Prostate gland (tissue), 2 donors: ENCODE measurements at regions not wholly inside any gene's neighbourhood (a gene's known extent, or its start where the extent isn't known, plus 50 kb on each side); places are given as distances from the start of the nearest gene placed in this dataset.

Experiments used
- DNase-seq: peaks from one replicate; pipeline ENCODE4 v3.0.0-alpha.2; 2019; ENCODE audit warnings: low spot score
- H3K27ac ChIP-seq, 2 donors: fragments of 200-600 bp; sonication (generic); 2 replicates each; pipeline ENCODE4 v1.5.1; 2017 to 2019
- H3K27me3 ChIP-seq: fragments of 200-600 bp; sonication (generic); replicated peaks from 2 replicates; pipeline ENCODE4 v1.5.1; 2019; ENCODE audit not compliant: insufficient read depth
- H3K36me3 ChIP-seq, 2 donors: fragments of 200-600 bp; sonication (generic); 1 replicate in 1 of 2; 2 replicates in 1 of 2; pipeline versions ENCODE4 v1.5.1 to v1.8.1; 2017 to 2019
- H3K4me1 ChIP-seq: fragments of 200-600 bp; sonication (generic); replicated peaks from 2 replicates; pipeline ENCODE4 v1.5.1; 2019
- H3K4me3 ChIP-seq, 2 donors: fragments of 200-600 bp; sonication (generic); 2 replicates each; pipeline ENCODE4 v1.5.1; 2017 to 2019
- H3K9me3 ChIP-seq: fragments of 200-600 bp; sonication (generic); 2 replicates; pipeline ENCODE4 v1.5.1; 2017
- CTCF ChIP-seq, 4 experiments: fragments of 200-600 bp in 2 of 4; fragments of 450-650 bp in 2 of 4; sonication (generic) in 2 of 4; IDR thresholded peaks; 1 replicate in 3 of 4; 2 replicates in 1 of 4; pipeline ENCODE4 v1.5.1; 2016 to 2019; ENCODE audit warnings: antibody characterized with exemption in 4 of 4, mild to moderate bottlenecking in 2 of 4, moderate library complexity in 2 of 4
- POLR2A ChIP-seq: fragments of 450-650 bp; IDR thresholded peaks from one replicate; pipeline ENCODE4 v1.6.1; 2016; ENCODE audit warnings: antibody characterized with exemption, mild to moderate bottlenecking
- POLR2AphosphoS5 ChIP-seq: sonication (generic); formaldehyde crosslinking; IDR thresholded peaks from one replicate; pipeline ENCODE4 v1.6.1; 2017; ENCODE audit warnings: antibody characterized with exemption
- WGBS: methylation state at CpG from one replicate; pipeline ENCODE4 v1.1.5; 2018; 5-methylcytosine and 5-hydroxymethylcytosine counted together
- intact Hi-C: fragments of 100-400 bp; cut with DNase I; formaldehyde crosslinking; loops from one replicate; pipeline ENCODE4 v1.14.2; 2022

DNA sequence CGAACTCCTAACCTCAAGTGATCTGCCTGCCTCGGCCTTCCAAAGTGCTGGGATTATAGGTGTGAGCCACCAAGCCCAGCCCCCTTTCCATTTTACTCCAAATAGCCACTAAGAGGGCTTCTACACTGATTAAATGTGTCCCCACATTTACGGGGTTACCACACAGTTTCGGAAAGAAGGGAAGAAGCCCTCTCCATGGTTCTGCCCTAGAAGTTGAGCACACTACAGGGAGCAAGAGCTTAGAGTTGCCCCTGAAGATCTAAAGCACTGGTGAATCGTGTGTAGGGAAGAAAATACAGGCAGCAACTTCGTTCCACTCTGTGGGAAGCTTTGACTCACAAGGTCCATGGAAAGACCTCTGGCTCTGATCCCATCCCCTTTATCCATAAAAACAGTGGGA, 133.0 kb upstream of the PRKCQ start:
- no peaks in the 10 kb centered on the region for H3K27me3 ChIP-seq
- intact Hi-C loops = no loop called here
- H3K9me3 ChIP-seq = no peaks in the 10 kb centered on the region
- no peak for TF ChIP-seq CTCF (IDR thresholded peaks at IDR 0.05)
- no peak for TF ChIP-seq POLR2AphosphoS5
- H3K27ac ChIP-seq = no peak overlapping the region
- DNase-seq = no peak
- no peaks in the 10 kb centered on the region for H3K4me1 ChIP-seq
- no peak overlapping the region for H3K4me3 ChIP-seq
- H3K36me3 ChIP-seq = no peaks in the 10 kb centered on the region
- 68% methylated on average over 6 of the region's 6 CpGs for WGBS

DNA sequence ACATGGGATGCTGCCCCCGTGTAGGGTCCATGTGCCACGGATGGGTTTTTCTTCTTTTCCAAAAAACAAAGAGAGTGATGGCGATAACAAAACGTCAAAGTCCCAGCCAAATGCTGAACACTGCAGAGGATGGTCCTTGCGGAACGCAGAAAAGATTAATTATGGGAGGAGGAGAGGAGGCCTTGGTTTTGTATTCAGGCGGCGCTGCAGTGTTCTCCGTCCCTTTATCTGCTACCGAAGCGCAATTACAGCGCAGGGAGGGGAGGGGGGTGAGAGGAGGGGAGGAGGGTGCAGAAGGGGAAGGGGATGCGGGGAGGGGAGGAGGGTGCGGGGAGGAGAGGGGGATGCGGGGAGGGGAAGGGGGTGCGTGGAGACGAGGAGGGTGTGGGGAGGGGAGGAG, 131.8 kb upstream of the PRKCQ start:
- H3K4me3 ChIP-seq = no peak overlapping the region
- H3K4me1 ChIP-seq = no peaks in the 10 kb centered on the region
- DNase-seq = no peak
- WGBS = 58% methylated on average over 17 of the region's 17 CpGs
- H3K27ac ChIP-seq = no peak overlapping the region
- no peak for TF ChIP-seq CTCF (IDR thresholded peaks at IDR 0.05)
- TF ChIP-seq POLR2A = no peak
- no peak for TF ChIP-seq POLR2AphosphoS5
- no peaks in the 10 kb centered on the region for H3K36me3 ChIP-seq
- intact Hi-C loops = no loop called here
- no peaks in the 10 kb centered on the region for H3K9me3 ChIP-seq
- H3K27me3 ChIP-seq = no peaks in the 10 kb centered on the region

DNA sequence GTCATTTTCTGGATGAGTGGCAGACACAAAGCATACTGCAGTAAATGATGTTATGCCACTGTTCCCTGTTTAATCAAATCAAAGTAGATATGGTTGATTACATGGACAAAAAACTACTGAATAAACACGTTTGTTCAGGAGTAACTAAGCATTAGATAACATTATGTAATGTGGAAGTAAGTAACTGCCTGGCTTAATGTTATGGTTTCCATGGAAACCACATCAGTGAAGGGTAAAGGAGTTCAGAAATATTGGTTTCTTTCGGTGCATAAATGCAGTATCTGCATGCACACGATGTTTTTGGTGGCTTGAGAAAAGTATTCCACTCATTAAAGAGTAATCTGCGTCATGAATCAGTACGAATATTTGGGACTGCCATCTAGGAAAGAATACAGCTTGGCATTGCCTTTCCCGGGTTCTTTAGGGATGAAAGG, 131.3 kb upstream of the PRKCQ start:
- Histone ChIP-seq H3K4me3 (no peak overlapping the region), H3K36me3 (no peaks in the 10 kb centered on the region), H3K27ac (no peak overlapping the region), H3K27me3 (no peaks in the 10 kb centered on the region), H3K9me3 (no peaks in the 10 kb centered on the region), H3K4me1 (no peaks in the 10 kb centered on the region)
- 62% methylated on average over 6 of the region's 6 CpGs for WGBS
- DNase-seq = no peak
- TF ChIP-seq CTCF (IDR thresholded peaks at IDR 0.05) = no peak
- no peak for TF ChIP-seq POLR2A
- intact Hi-C loops = no loop called here

GRCh38 chr10:6707352-6707751, 127.3 kb upstream of the PRKCQ start:
- Histone ChIP-seq H3K36me3 (no peaks in the 10 kb centered on the region), H3K27ac (no peak overlapping the region), H3K4me1 (no peaks in the 10 kb centered on the region), H3K4me3 (no peak overlapping the region), H3K9me3 (no peaks in the 10 kb centered on the region), H3K27me3 (no peaks in the 10 kb centered on the region)
- intact Hi-C loops = no loop called here
- 84% methylated on average over 4 of the region's 4 CpGs for WGBS
- DNase-seq = no peak
- TF ChIP-seq CTCF (IDR thresholded peaks at IDR 0.05) (no peak), POLR2AphosphoS5 (no peak), POLR2A (no peak)

- Histone ChIP-seq H3K9me3 (no peaks in the 10 kb centered on the region), H3K27ac (no peak overlapping the region), H3K27me3 (no peaks in the 10 kb centered on the region), H3K4me3 (no peak overlapping the region), H3K4me1 (no peaks in the 10 kb centered on the region), H3K36me3 (no peaks in the 10 kb centered on the region)
- intact Hi-C loops = no loop called here
- TF ChIP-seq POLR2AphosphoS5 = no peak
- whole genome bisulfite sequencing = 72% methylated on average over 4 of the region's 4 CpGs
- DNase-seq = no peak
Measured at GRCh38 chr10:6706725-6707124, 126.6 kb upstream of the PRKCQ start.
